Subcutaneous abdominal adipose tissue (tissue), 5 donors: ENCODE measurements at regions not wholly inside any gene's neighbourhood (a gene's known extent, or its start where the extent isn't known, plus 50 kb on each side); places are given as distances from the start of the nearest gene placed in this dataset.

Source experiments
- H3K27ac ChIP-seq: one replicate; pipeline ENCODE4 v1.7.0; 2013; ENCODE audit warnings: low read depth, mild to moderate bottlenecking, inconsistent platforms, low read length, moderate library complexity
- H3K27me3 ChIP-seq, 5 donors: one replicate each; pipeline ENCODE4 v1.7.0; 2013; ENCODE audit warnings: low read length in 5 of 5, inconsistent platforms in 1 of 5; ENCODE audit not compliant: control insufficient read depth in 5 of 5, insufficient read depth in 4 of 5
- H3K36me3 ChIP-seq, 5 donors: one replicate each; pipeline ENCODE4 v1.7.0; 2013; ENCODE audit warnings: low read length in 5 of 5; ENCODE audit not compliant: control insufficient read depth in 5 of 5, insufficient read depth in 5 of 5
- H3K4me1 ChIP-seq, 5 donors: one replicate each; pipeline ENCODE4 v1.7.0; 2013; ENCODE audit warnings: low read length in 5 of 5, mild to moderate bottlenecking in 3 of 5, moderate library complexity in 1 of 5; ENCODE audit not compliant: control insufficient read depth in 5 of 5, insufficient read depth in 5 of 5
- H3K4me3 ChIP-seq, 5 donors: one replicate each; pipeline ENCODE4 v1.7.0; 2013; ENCODE audit warnings: low read length in 5 of 5, low read depth in 1 of 5
- H3K9ac ChIP-seq, 5 donors: one replicate each; pipeline ENCODE4 v1.7.0; 2013; ENCODE audit warnings: low read length in 5 of 5, mild to moderate bottlenecking in 4 of 5, moderate library complexity in 3 of 5
- H3K9me3 ChIP-seq, 5 donors: one replicate each; pipeline ENCODE4 v1.7.0; 2013; ENCODE audit warnings: low read length in 5 of 5; ENCODE audit not compliant: control insufficient read depth in 5 of 5
- donor health status: healthy.
- donor health status: healthy.
- donor health status: healthy.
- donor health status: healthy.
- donor health status: healthy.

- Histone ChIP-seq H3K9me3 (no peaks in the 10 kb centered on the region), H3K36me3 (no peaks in the 10 kb centered on the region), H3K27me3 (no peaks in the 10 kb centered on the region), H3K4me1 (peaks cover 0 to 27% (median 14%) of the 10 kb centered on the region in 5 donors), H3K9ac (no peak overlapping the region), H3K4me3 (no peak overlapping the region), H3K27ac (no peak overlapping the region)
Observed at GRCh38 chr6:14924126-14925024, 321.5 kb upstream of the JARID2 start.

GRCh38 chr6:14925025-14925698 is 320.7 kb upstream of the JARID2 start:
- no peak overlapping the region for H3K27ac ChIP-seq
- H3K4me1 ChIP-seq, result peaks cover 0 to 27% (median 14%) of the 10 kb centered on the region in 5 donors
- no peaks in the 10 kb centered on the region for H3K27me3 ChIP-seq
- no peak overlapping the region for H3K4me3 ChIP-seq
- H3K9me3 ChIP-seq, result no peaks in the 10 kb centered on the region
- no peaks in the 10 kb centered on the region for H3K36me3 ChIP-seq
- H3K9ac ChIP-seq, result no peak overlapping the region

DNA sequence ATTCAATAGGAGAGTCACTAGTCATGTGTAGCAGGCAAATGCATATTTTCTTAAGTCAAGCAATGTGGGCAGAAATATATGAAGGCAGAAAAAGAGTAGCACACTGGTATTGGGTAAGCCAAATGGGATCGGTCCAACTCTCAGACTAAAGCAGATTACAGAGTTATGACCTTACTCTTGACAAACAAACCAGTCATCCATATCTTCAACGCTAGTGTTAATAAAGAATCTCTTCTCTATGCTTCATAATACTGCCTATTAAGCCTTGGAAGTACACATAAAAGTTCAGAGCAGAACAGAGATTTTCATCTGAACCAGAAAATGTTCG is 320.2 kb upstream of the JARID2 start:
- no peak overlapping the region for H3K9ac ChIP-seq
- peaks cover 0 to 26% (median 14%) of the 10 kb centered on the region in 5 donors for H3K4me1 ChIP-seq
- H3K27ac ChIP-seq, result no peak overlapping the region
- no peaks in the 10 kb centered on the region for H3K27me3 ChIP-seq
- no peaks in the 10 kb centered on the region for H3K36me3 ChIP-seq
- no peaks in the 10 kb centered on the region for H3K9me3 ChIP-seq
- H3K4me3 ChIP-seq, result no peak overlapping the region

- no peaks in the 10 kb centered on the region for H3K9me3 ChIP-seq
- H3K4me3 ChIP-seq, result no peak overlapping the region
- H3K9ac ChIP-seq, result no peak overlapping the region
- H3K36me3 ChIP-seq, result no peaks in the 10 kb centered on the region
- H3K27me3 ChIP-seq, result no peaks in the 10 kb centered on the region
- no peak overlapping the region for H3K27ac ChIP-seq
- H3K4me1 ChIP-seq, result peaks cover 0 to 13% (median 9%) of the 10 kb centered on the region in 5 donors
Observed at GRCh38 chr6:14927398-14927797, 318.5 kb upstream of the JARID2 start.

DNA sequence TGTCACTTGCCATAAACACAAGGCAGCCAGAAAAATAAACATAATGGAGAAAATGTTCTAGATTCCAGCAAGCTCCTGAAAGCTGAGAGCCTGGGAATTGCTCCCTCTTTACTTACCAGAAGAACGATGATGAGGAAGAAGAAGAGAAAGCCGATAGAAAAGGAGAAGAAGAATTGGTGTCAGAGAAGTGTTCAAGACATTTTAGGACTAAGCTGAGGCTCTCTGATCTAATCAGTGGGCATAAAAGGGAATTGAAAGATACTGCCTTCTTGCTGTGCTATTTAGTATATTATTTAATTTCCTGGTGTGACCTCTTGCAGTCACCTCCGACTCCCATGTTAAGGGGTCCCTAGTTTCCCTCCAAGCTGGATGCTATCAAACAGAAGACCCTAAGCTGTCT is 316.6 kb upstream of the JARID2 start:
- Histone ChIP-seq H3K4me3 (no peak overlapping the region), H3K4me1 (peaks cover 0 to 7% (median 4%) of the 10 kb centered on the region in 5 donors), H3K9me3 (no peaks in the 10 kb centered on the region), H3K27me3 (no peaks in the 10 kb centered on the region), H3K27ac (no peak overlapping the region), H3K9ac (no peak overlapping the region), H3K36me3 (no peaks in the 10 kb centered on the region)

GRCh38 chr6:14930366-14930989 is 315.4 kb upstream of the JARID2 start:
- no peak overlapping the region for H3K27ac ChIP-seq
- H3K27me3 ChIP-seq, result no peaks in the 10 kb centered on the region
- H3K36me3 ChIP-seq, result no peaks in the 10 kb centered on the region

GRCh38 chr6:14932485-14933182 is 313.2 kb upstream of the JARID2 start:
- no peak overlapping the region for H3K27ac ChIP-seq
- H3K27me3 ChIP-seq, result no peaks in the 10 kb centered on the region
- no peak overlapping the region for H3K4me3 ChIP-seq
- H3K9me3 ChIP-seq, result no peaks in the 10 kb centered on the region
- no peaks in the 10 kb centered on the region for H3K36me3 ChIP-seq
- H3K9ac ChIP-seq, result no peak overlapping the region
- H3K4me1 ChIP-seq, result no peaks in the 10 kb centered on the region

More at GRCh38 chr6:14930366-14930989, 315.4 kb upstream of the JARID2 start:
- Histone ChIP-seq H3K4me1 (no peaks in the 10 kb centered on the region), H3K9ac (no peak overlapping the region), H3K9me3 (no peaks in the 10 kb centered on the region), H3K4me3 (no peak overlapping the region)

DNA sequence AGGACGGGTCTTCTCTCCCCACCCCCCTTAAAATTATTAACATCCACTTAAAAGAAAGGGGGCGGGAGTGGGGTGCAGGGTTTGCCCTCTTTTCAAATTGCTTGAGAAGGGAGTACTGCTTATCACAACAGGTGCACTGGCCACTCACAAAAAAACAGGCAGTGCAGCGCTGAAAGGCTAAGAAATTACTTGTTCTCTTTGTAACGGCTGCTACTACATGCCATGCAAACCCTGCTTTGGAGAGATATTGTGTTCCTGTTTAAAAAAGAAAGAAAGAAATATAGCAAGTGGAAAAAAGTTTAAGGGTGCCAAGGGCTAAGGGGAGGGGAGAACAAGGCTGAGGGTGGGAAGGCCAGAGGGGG is 312.7 kb upstream of the JARID2 start:
- Histone ChIP-seq H3K4me3 (no peak overlapping the region), H3K27ac (no peak overlapping the region), H3K27me3 (no peaks in the 10 kb centered on the region), H3K9ac (no peak overlapping the region), H3K4me1 (no peaks in the 10 kb centered on the region), H3K9me3 (no peaks in the 10 kb centered on the region), H3K36me3 (no peaks in the 10 kb centered on the region)

GRCh38 chr6:14934013-14934412 is 311.9 kb upstream of the JARID2 start:
- Histone ChIP-seq H3K27ac (no peak overlapping the region), H3K4me1 (no peaks in the 10 kb centered on the region)

More at GRCh38 chr6:14934013-14934412, 311.9 kb upstream of the JARID2 start:
- H3K36me3 ChIP-seq, result no peaks in the 10 kb centered on the region
- no peaks in the 10 kb centered on the region for H3K9me3 ChIP-seq
- H3K27me3 ChIP-seq, result no peaks in the 10 kb centered on the region
- no peak overlapping the region for H3K4me3 ChIP-seq
- no peak overlapping the region for H3K9ac ChIP-seq
